ENCODE measurements at regions not wholly inside any gene's neighbourhood (a gene's known extent, or its start where the extent isn't known, plus 50 kb on each side); places are given as distances from the start of the nearest gene placed in this dataset.

GRCh38 chr3:72582211-72582878 is 265.9 kb downstream of the SHQ1 start:
- no peak overlapping the region for H3K4me3 ChIP-seq (ENCODE audit: insufficient read depth, low read depth, low read length)
- Mint-ChIP-seq H3K4me3 (ENCODE audit: unreplicated experiment) (no peak overlapping the region), H3K9me3 (ENCODE audit: unreplicated experiment) (no peaks in the 10 kb centered on the region), H3K4me1 (ENCODE audit: low read depth, unreplicated experiment) (peaks cover 6% of the 10 kb centered on the region), H3K27me3 (ENCODE audit: low read depth, unreplicated experiment) (peaks cover 16% of the 10 kb centered on the region), H3K27ac (ENCODE audit: unreplicated experiment) (no peak overlapping the region), H3K36me3 (ENCODE audit: low read depth, unreplicated experiment) (no peaks in the 10 kb centered on the region)
- no peaks in the 10 kb centered on the region for H3K4me1 ChIP-seq (ENCODE audit: insufficient read depth, low read length)
- H3K9me3 ChIP-seq (ENCODE audit: insufficient read depth, low read depth, low read length), result no peaks in the 10 kb centered on the region
- H4K20me1 ChIP-seq (ENCODE audit: insufficient read depth, low read length), result no peaks in the 10 kb centered on the region
- peaks cover 6% of the 10 kb centered on the region for H3K27me3 ChIP-seq (ENCODE audit: insufficient read depth, low read length)
- H3K9ac ChIP-seq (ENCODE audit: low read length), result no peak overlapping the region
- no peaks in the 10 kb centered on the region for H3K79me2 ChIP-seq (ENCODE audit: insufficient read depth, low read length)
- DNase-seq (ENCODE audit: low read depth), result no peak
- no peak overlapping the region for H3K27ac ChIP-seq (ENCODE audit: low read depth, low read length)
- TF ChIP-seq EZH2 (IDR thresholded peaks at IDR 0.05; ENCODE audit: insufficient read depth, low read length), result no peak
- TF ChIP-seq, protein P1, sequence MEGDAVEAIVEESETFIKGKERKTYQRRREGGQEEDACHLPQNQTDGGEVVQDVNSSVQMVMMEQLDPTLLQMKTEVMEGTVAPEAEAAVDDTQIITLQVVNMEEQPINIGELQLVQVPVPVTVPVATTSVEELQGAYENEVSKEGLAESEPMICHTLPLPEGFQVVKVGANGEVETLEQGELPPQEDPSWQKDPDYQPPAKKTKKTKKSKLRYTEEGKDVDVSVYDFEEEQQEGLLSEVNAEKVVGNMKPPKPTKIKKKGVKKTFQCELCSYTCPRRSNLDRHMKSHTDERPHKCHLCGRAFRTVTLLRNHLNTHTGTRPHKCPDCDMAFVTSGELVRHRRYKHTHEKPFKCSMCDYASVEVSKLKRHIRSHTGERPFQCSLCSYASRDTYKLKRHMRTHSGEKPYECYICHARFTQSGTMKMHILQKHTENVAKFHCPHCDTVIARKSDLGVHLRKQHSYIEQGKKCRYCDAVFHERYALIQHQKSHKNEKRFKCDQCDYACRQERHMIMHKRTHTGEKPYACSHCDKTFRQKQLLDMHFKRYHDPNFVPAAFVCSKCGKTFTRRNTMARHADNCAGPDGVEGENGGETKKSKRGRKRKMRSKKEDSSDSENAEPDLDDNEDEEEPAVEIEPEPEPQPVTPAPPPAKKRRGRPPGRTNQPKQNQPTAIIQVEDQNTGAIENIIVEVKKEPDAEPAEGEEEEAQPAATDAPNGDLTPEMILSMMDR (IDR thresholded peaks at IDR 0.05; ENCODE audit: insufficient read depth, low read depth, low read length), result no peak
- H3K4me2 ChIP-seq (ENCODE audit: low read length), result no peak overlapping the region
- no peaks in the 10 kb centered on the region for H3K36me3 ChIP-seq (ENCODE audit: insufficient read depth, low read length)
- no peak for FAIRE-seq
- H2AFZ ChIP-seq (ENCODE audit: low read depth, low read length), result no peak overlapping the region

DNA sequence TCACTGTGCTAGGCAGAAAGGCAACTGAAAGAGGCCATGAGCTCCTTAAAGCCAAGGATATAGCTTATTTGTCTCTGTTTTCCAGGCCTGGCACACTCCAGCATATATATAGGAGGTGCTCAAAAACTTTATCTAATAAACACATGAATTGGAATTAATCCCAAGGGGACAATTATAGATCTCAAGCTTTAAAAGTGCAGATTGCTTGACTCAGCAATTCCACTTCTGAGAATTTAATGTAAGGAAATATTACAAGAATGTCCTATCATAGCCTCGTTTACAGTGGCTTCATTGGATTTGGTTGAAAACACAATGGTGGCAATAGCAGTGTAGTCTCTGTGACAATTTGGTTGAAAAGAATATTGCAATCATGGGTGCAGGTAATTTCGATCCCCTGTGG is 267.3 kb downstream of the SHQ1 start:
- Histone ChIP-seq H4K20me1 (ENCODE audit: insufficient read depth, low read length) (no peaks in the 10 kb centered on the region), H3K36me3 (ENCODE audit: insufficient read depth, low read length) (no peaks in the 10 kb centered on the region), H2AFZ (ENCODE audit: low read depth, low read length) (no peak overlapping the region), H3K9me3 (ENCODE audit: insufficient read depth, low read depth, low read length) (no peaks in the 10 kb centered on the region), H3K4me3 (ENCODE audit: insufficient read depth, low read depth, low read length) (no peak overlapping the region), H3K4me2 (ENCODE audit: low read length) (no peak overlapping the region), H3K9ac (ENCODE audit: low read length) (no peak overlapping the region), H3K27me3 (ENCODE audit: insufficient read depth, low read length) (peaks cover 8% of the 10 kb centered on the region), H3K79me2 (ENCODE audit: insufficient read depth, low read length) (no peaks in the 10 kb centered on the region), H3K27ac (ENCODE audit: low read depth, low read length) (no peak overlapping the region), H3K4me1 (ENCODE audit: insufficient read depth, low read length) (no peaks in the 10 kb centered on the region)
- FAIRE-seq (no peak), DNase-seq (ENCODE audit: low read depth) (no peak)
- no peak overlapping the region for H3K27ac Mint-ChIP-seq (ENCODE audit: unreplicated experiment)
- no peak overlapping the region for H3K4me3 Mint-ChIP-seq (ENCODE audit: unreplicated experiment)
- no peak for TF ChIP-seq EZH2 (IDR thresholded peaks at IDR 0.05; ENCODE audit: insufficient read depth, low read length)
- TF ChIP-seq, protein P1 (IDR thresholded peaks at IDR 0.05; ENCODE audit: insufficient read depth, low read depth, low read length), result no peak
- peaks cover 19% of the 10 kb centered on the region for H3K27me3 Mint-ChIP-seq (ENCODE audit: low read depth, unreplicated experiment)
- H3K9me3 Mint-ChIP-seq (ENCODE audit: unreplicated experiment), result no peaks in the 10 kb centered on the region
- no peaks in the 10 kb centered on the region for H3K36me3 Mint-ChIP-seq (ENCODE audit: low read depth, unreplicated experiment)
- H3K4me1 Mint-ChIP-seq (ENCODE audit: low read depth, unreplicated experiment), result peaks cover 2% of the 10 kb centered on the region

DNA sequence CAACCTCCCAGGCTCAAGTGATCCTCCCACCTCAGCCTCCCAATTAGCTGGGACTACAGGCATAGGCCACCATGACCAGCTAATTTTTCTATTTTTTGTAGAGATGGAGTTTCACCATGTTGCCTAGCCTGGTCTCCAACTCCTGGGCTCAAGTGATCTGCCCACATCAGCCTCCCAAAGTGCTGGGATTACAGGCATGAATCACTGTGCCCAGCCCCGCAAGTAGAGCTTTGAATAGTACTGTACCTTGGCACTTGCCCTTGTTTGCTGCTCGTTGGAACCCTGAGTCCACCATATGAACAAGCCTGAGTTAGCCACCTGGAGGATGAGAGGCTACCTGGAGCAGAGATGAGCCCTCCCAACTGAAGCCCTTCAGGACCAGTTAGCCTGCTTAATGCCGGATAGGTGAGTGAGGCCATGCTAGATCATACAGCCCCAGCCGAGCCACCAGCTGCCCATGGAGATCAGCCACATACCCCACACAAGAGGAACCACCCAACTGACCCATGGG is 267.9 kb downstream of the SHQ1 start:
- H3K36me3 Mint-ChIP-seq (ENCODE audit: low read depth, unreplicated experiment), result no peaks in the 10 kb centered on the region
- H3K4me3 ChIP-seq (ENCODE audit: insufficient read depth, low read depth, low read length), result no peak overlapping the region
- no peaks in the 10 kb centered on the region for H3K4me1 Mint-ChIP-seq (ENCODE audit: low read depth, unreplicated experiment)
- no peak overlapping the region for H3K27ac ChIP-seq (ENCODE audit: low read depth, low read length)
- no peak overlapping the region for H3K4me2 ChIP-seq (ENCODE audit: low read length)
- H3K9me3 Mint-ChIP-seq (ENCODE audit: unreplicated experiment), result no peaks in the 10 kb centered on the region
- H3K27me3 Mint-ChIP-seq (ENCODE audit: low read depth, unreplicated experiment), result peaks cover 19% of the 10 kb centered on the region
- TF ChIP-seq, protein P1 (IDR thresholded peaks at IDR 0.05; ENCODE audit: insufficient read depth, low read depth, low read length), result no peak
- TF ChIP-seq EZH2 (IDR thresholded peaks at IDR 0.05; ENCODE audit: insufficient read depth, low read length), result no peak
- no peaks in the 10 kb centered on the region for H4K20me1 ChIP-seq (ENCODE audit: insufficient read depth, low read length)
- H3K4me1 ChIP-seq (ENCODE audit: insufficient read depth, low read length), result no peaks in the 10 kb centered on the region
- no peak overlapping the region for H2AFZ ChIP-seq (ENCODE audit: low read depth, low read length)
- FAIRE-seq (no peak), DNase-seq (ENCODE audit: low read depth) (no peak)
- H3K27ac Mint-ChIP-seq (ENCODE audit: unreplicated experiment), result no peak overlapping the region
- no peak overlapping the region for H3K4me3 Mint-ChIP-seq (ENCODE audit: unreplicated experiment)
- peaks cover 8% of the 10 kb centered on the region for H3K27me3 ChIP-seq (ENCODE audit: insufficient read depth, low read length)
- H3K79me2 ChIP-seq (ENCODE audit: insufficient read depth, low read length), result no peaks in the 10 kb centered on the region
- H3K36me3 ChIP-seq (ENCODE audit: insufficient read depth, low read length), result no peaks in the 10 kb centered on the region
- H3K9ac ChIP-seq (ENCODE audit: low read length), result no peak overlapping the region
- H3K9me3 ChIP-seq (ENCODE audit: insufficient read depth, low read depth, low read length), result no peaks in the 10 kb centered on the region

All from astrocyte (in vitro differentiated cells and primary cell).